OCI-LY1 (cell line): ENCODE measurements at regions not wholly inside any gene's neighbourhood (a gene's known extent, or its start where the extent isn't known, plus 50 kb on each side); places are given as distances from the start of the nearest gene placed in this dataset.

Experiments used
- H2AFZ ChIP-seq: fragments of 200-600 bp; sonication (generic), shearing (Covaris generic); 2 replicates; pipeline ENCODE4 v1.6.0; 2014; ENCODE audit warnings: antibody characterized with exemption, mild to moderate bottlenecking, low read length
- H3F3A ChIP-seq: fragments of 200-600 bp; sonication (generic), shearing (Covaris generic); 2 replicates; pipeline ENCODE4 v1.6.0; 2014; ENCODE audit warnings: mild to moderate bottlenecking, antibody characterized with exemption, low read length, moderate library complexity; ENCODE audit not compliant: insufficient read depth
- H3K27ac ChIP-seq: fragments of 200-600 bp; sonication (generic); 2 replicates; pipeline ENCODE4 v1.5.1; 2014; ENCODE audit warnings: low read length, mixed run types, mild to moderate bottlenecking, low read depth; ENCODE audit not compliant: poor library complexity, severe bottlenecking
- H3K27me3 ChIP-seq: fragments of 200-600 bp; sonication (generic); 2 replicates; pipeline ENCODE4 v1.6.0; 2014; ENCODE audit warnings: antibody characterized with exemption, mild to moderate bottlenecking, low read length, moderate library complexity; ENCODE audit not compliant: insufficient read depth
- H3K36me3 ChIP-seq: fragments of 200-600 bp; sonication (generic); 2 replicates; pipeline ENCODE4 v1.6.1; 2014; ENCODE audit warnings: mild to moderate bottlenecking, antibody characterized with exemption, low read length, moderate library complexity, mixed read lengths; ENCODE audit not compliant: insufficient read depth
- H3K4me1 ChIP-seq: fragments of 200-600 bp; sonication (generic); 2 replicates; pipeline ENCODE4 v1.5.1; 2014; ENCODE audit warnings: mild to moderate bottlenecking, low read length, moderate library complexity; ENCODE audit not compliant: insufficient read depth, severe bottlenecking
- H3K4me2 ChIP-seq: fragments of 200-600 bp; sonication (generic), shearing (Covaris generic); 2 replicates; pipeline ENCODE4 v1.6.1; 2014; ENCODE audit warnings: low read length
- H3K4me3 ChIP-seq: fragments of 200-600 bp; sonication (generic); 2 replicates; pipeline ENCODE4 v1.5.1; 2014; ENCODE audit warnings: low read length, low read depth, mild to moderate bottlenecking, mixed read lengths; ENCODE audit not compliant: poor library complexity, severe bottlenecking
- H3K79me2 ChIP-seq: fragments of 200-600 bp; shearing (Covaris generic); 2 replicates; pipeline ENCODE4 v1.6.1; 2016; ENCODE audit warnings: mixed run types, low read length, mixed read lengths; ENCODE audit not compliant: insufficient read depth
- H3K9ac ChIP-seq: fragments of 200-600 bp; sonication (generic), shearing (Covaris generic); 2 replicates; pipeline ENCODE4 v1.6.1; 2014; ENCODE audit warnings: mild to moderate bottlenecking, low read length, mixed read lengths
- H3K9me2 ChIP-seq: fragments of 200-600 bp; sonication (generic), shearing (Covaris generic); 2 replicates; pipeline ENCODE4 v1.6.1; 2014; ENCODE audit warnings: low read depth, mild to moderate bottlenecking, low read length, mixed read lengths
- H3K9me3 ChIP-seq: fragments of 200-600 bp; shearing (Covaris generic); 2 replicates; pipeline ENCODE4 v1.6.1; 2014; ENCODE audit warnings: low read length, mixed read lengths
- H4K20me1 ChIP-seq: fragments of 200-600 bp; sonication (generic), shearing (Covaris generic); 2 replicates; pipeline ENCODE4 v1.6.0; 2016; ENCODE audit warnings: mild to moderate bottlenecking, low read length; ENCODE audit not compliant: insufficient read depth
- EZH2 ChIP-seq: fragments of 200-600 bp; sonication (generic), shearing (Covaris generic); IDR thresholded peaks from 2 replicates; pipeline ENCODE4 v1.8.0; 2017; ENCODE audit warnings: borderline replicate concordance, mixed run types, mild to moderate bottlenecking, antibody characterized with exemption, low read length, moderate library complexity, mixed read lengths
- TF ChIP-seq, protein P1 (sequence below): fragments of 200-600 bp; sonication (generic), shearing (Covaris generic); IDR thresholded peaks from 2 replicates; pipeline ENCODE4 v1.5.1; 2017; ENCODE audit warnings: mild to moderate bottlenecking, antibody characterized with exemption, low read length, moderate library complexity, mixed read lengths

DNA sequence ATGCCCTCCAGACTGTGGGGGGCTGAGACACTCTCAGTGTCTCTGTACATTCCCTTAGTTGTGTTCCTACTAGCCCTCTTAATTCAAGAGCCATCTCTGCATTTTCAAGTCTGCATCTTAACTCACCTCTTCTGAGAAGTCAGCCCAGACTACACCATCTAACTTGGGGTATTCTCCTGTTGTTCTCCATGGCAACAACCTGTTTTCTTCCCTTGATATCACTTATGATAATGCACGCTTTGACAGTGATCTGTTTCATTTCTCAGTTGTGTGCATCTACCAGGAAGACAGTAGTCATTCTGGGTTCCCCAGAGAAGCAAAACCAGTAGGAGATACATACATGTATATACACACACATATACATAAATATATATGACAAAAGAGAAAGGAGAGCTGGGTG is 707.3 kb upstream of the IGFBP3 start:
- no peaks in the 10 kb centered on the region for H3K9me3 ChIP-seq
- H3K79me2 ChIP-seq: no peaks in the 10 kb centered on the region
- TF ChIP-seq, protein P1, sequence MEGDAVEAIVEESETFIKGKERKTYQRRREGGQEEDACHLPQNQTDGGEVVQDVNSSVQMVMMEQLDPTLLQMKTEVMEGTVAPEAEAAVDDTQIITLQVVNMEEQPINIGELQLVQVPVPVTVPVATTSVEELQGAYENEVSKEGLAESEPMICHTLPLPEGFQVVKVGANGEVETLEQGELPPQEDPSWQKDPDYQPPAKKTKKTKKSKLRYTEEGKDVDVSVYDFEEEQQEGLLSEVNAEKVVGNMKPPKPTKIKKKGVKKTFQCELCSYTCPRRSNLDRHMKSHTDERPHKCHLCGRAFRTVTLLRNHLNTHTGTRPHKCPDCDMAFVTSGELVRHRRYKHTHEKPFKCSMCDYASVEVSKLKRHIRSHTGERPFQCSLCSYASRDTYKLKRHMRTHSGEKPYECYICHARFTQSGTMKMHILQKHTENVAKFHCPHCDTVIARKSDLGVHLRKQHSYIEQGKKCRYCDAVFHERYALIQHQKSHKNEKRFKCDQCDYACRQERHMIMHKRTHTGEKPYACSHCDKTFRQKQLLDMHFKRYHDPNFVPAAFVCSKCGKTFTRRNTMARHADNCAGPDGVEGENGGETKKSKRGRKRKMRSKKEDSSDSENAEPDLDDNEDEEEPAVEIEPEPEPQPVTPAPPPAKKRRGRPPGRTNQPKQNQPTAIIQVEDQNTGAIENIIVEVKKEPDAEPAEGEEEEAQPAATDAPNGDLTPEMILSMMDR: no peak
- no peak for TF ChIP-seq EZH2
- no peak overlapping the region for H3K4me3 ChIP-seq
- H3K4me1 ChIP-seq: no peaks in the 10 kb centered on the region
- H3F3A ChIP-seq: no peaks in the 10 kb centered on the region
- H4K20me1 ChIP-seq: no peaks in the 10 kb centered on the region
- H2AFZ ChIP-seq: no peak overlapping the region
- H3K9ac ChIP-seq: no peak overlapping the region
- H3K4me2 ChIP-seq: no peak overlapping the region
- H3K27ac ChIP-seq: no peak overlapping the region
- H3K9me2 ChIP-seq: no peaks in the 10 kb centered on the region
- no peaks in the 10 kb centered on the region for H3K36me3 ChIP-seq
- no peaks in the 10 kb centered on the region for H3K27me3 ChIP-seq

GRCh38 chr7:46626691-46627310 is 705.7 kb upstream of the IGFBP3 start:
- no peaks in the 10 kb centered on the region for H3K79me2 ChIP-seq
- no peaks in the 10 kb centered on the region for H3K9me3 ChIP-seq
- no peaks in the 10 kb centered on the region for H3K36me3 ChIP-seq
- no peaks in the 10 kb centered on the region for H3K4me1 ChIP-seq
- H2AFZ ChIP-seq: no peak overlapping the region
- H3K9me2 ChIP-seq: no peaks in the 10 kb centered on the region
- no peaks in the 10 kb centered on the region for H4K20me1 ChIP-seq
- no peak overlapping the region for H3K4me2 ChIP-seq
- H3K27me3 ChIP-seq: no peaks in the 10 kb centered on the region
- TF ChIP-seq, protein P1: no peak
- TF ChIP-seq EZH2: no peak
- H3K4me3 ChIP-seq: no peak overlapping the region
- no peak overlapping the region for H3K27ac ChIP-seq
- no peaks in the 10 kb centered on the region for H3F3A ChIP-seq
- H3K9ac ChIP-seq: no peak overlapping the region

GRCh38 chr7:46626261-46626660 is 705.2 kb upstream of the IGFBP3 start:
- Histone ChIP-seq H3K27ac (no peak overlapping the region), H4K20me1 (no peaks in the 10 kb centered on the region), H3K4me1 (no peaks in the 10 kb centered on the region), H3K4me2 (no peak overlapping the region), H2AFZ (no peak overlapping the region), H3K4me3 (no peak overlapping the region), H3K27me3 (no peaks in the 10 kb centered on the region), H3K9ac (no peak overlapping the region), H3K79me2 (no peaks in the 10 kb centered on the region), H3K9me3 (no peaks in the 10 kb centered on the region), H3K36me3 (no peaks in the 10 kb centered on the region), H3F3A (no peaks in the 10 kb centered on the region), H3K9me2 (no peaks in the 10 kb centered on the region)
- TF ChIP-seq, protein P1: no peak
- TF ChIP-seq EZH2: no peak
